ENCODE measurements at regions not wholly inside any gene's neighbourhood (a gene's known extent, or its start where the extent isn't known, plus 50 kb on each side); places are given as distances from the start of the nearest gene placed in this dataset.

GRCh38 chr7:86444245-86444644, 199.5 kb upstream of the GRM3 start:
- no peak for TF ChIP-seq CTCF (IDR thresholded peaks at IDR 0.05)
- TF ChIP-seq POLR2A (IDR thresholded peaks at IDR 0.05), result no peak
- TF ChIP-seq EP300 (IDR thresholded peaks at IDR 0.05), result no peak
